Lung (tissue), 11 donors: ENCODE measurements at regions not wholly inside any gene's neighbourhood (a gene's known extent, or its start where the extent isn't known, plus 50 kb on each side); places are given as distances from the start of the nearest gene placed in this dataset.

Experiments
- ATAC-seq: fragments of 200-7000 bp; cut with Tn5 transposase; one replicate; pipeline ENCODE4 v1.9.1; 2020; ENCODE audit warnings: moderate number of reproducible peaks; ENCODE audit not compliant: insufficient read depth, low FRiP score
- DNase-seq, 3 donors: peaks; one replicate each; pipeline ENCODE4 v3.0.0-alpha.2; 2013 to 2017
- H3K27ac ChIP-seq, 2 donors: one replicate each; pipeline ENCODE4 v1.5.1; 2013; ENCODE audit warnings: mild to moderate bottlenecking in 2 of 2, moderate library complexity in 2 of 2, control low read depth in 1 of 2, inconsistent platforms in 1 of 2, low read depth in 1 of 2, low read length in 1 of 2
- H3K27me3 ChIP-seq, 3 donors: one replicate each; pipeline ENCODE4 v1.5.1; 2013; ENCODE audit warnings: low read length in 2 of 3; ENCODE audit not compliant: control insufficient read depth in 3 of 3, insufficient read depth in 3 of 3
- H3K36me3 ChIP-seq, 4 donors: one replicate each; pipeline ENCODE4 v1.5.1; 2013; ENCODE audit warnings: low read length in 4 of 4, mild to moderate bottlenecking in 1 of 4, moderate library complexity in 1 of 4; ENCODE audit not compliant: control insufficient read depth in 4 of 4, insufficient read depth in 4 of 4
- H3K4me1 ChIP-seq, 5 donors: one replicate each; pipeline ENCODE4 v1.5.1; 2013; ENCODE audit warnings: low read length in 5 of 5, mild to moderate bottlenecking in 2 of 5, moderate library complexity in 1 of 5; ENCODE audit not compliant: control insufficient read depth in 5 of 5, insufficient read depth in 5 of 5
- H3K4me3 ChIP-seq: one replicate; pipeline ENCODE4 v1.5.1; 2013; ENCODE audit warnings: mild to moderate bottlenecking, control low read depth, moderate library complexity
- H3K9ac ChIP-seq, 2 donors: one replicate each; pipeline ENCODE4 v1.5.1; 2013; ENCODE audit warnings: low read length in 2 of 2, control low read depth in 1 of 2; ENCODE audit not compliant: insufficient read depth in 1 of 2
- H3K9me3 ChIP-seq, 4 donors: one replicate each; pipeline ENCODE4 v1.5.1; 2013; ENCODE audit warnings: low read length in 3 of 4, mild to moderate bottlenecking in 1 of 4, moderate library complexity in 1 of 4; ENCODE audit not compliant: control insufficient read depth in 4 of 4, insufficient read depth in 3 of 4
- CTCF ChIP-seq: IDR thresholded peaks from 2 replicates; pipeline ENCODE4 v1.5.1; 2012; ENCODE audit warnings: mild to moderate bottlenecking; ENCODE audit errors: control extremely low read depth, extremely low read depth
- WGBS, 2 donors: extraction: QIAGEN DNeasy Blood & Tissue Kit; methylation state at CpG; one replicate each; pipeline ENCODE4 v1.1.7; 2013; 5-methylcytosine and 5-hydroxymethylcytosine counted together
- donor health status: control.
- donor health status: control.
- donor health status: Bipolar disorder and iron deficiency.
- donor health status: healthy.
- donor health status: DM: yes; HTN: yes; CAD: no.

- DNase-seq, result no peak
- 82 to 91% methylated on average over 8 of the region's 8 CpGs for WGBS, 2 donors
Measured at GRCh38 chr19:28166025-28166424, 1046.9 kb downstream of the UQCRFS1 start.

GRCh38 chr19:28164214-28164613 is 1048.7 kb downstream of the UQCRFS1 start:
- Histone ChIP-seq H3K4me1 (peaks cover 0 to 5% (median 0%) of the 10 kb centered on the region in 5 donors), H3K27me3 (no peaks in the 10 kb centered on the region), H3K9me3 (peaks cover 0 to 9% (median 0%) of the 10 kb centered on the region in 4 donors), H3K9ac (no peak overlapping the region), H3K27ac (no peak overlapping the region), H3K36me3 (no peaks in the 10 kb centered on the region), H3K4me3 (no peak overlapping the region)
- no peak for TF ChIP-seq CTCF
- ATAC-seq (no peak), DNase-seq (no peak)
- 72 to 85% methylated on average over 3 of the region's 3 CpGs for WGBS, 2 donors

More at GRCh38 chr19:28166025-28166424, 1046.9 kb downstream of the UQCRFS1 start:
- H3K27me3 ChIP-seq, result no peaks in the 10 kb centered on the region
- no peak for ATAC-seq
- H3K4me3 ChIP-seq, result no peak overlapping the region
- no peak overlapping the region for H3K27ac ChIP-seq
- no peak overlapping the region for H3K9ac ChIP-seq
- H3K4me1 ChIP-seq, result peaks cover 0 to 14% (median 5%) of the 10 kb centered on the region in 5 donors
- H3K9me3 ChIP-seq, result peaks cover 0 to 7% (median 0%) of the 10 kb centered on the region in 4 donors
- no peaks in the 10 kb centered on the region for H3K36me3 ChIP-seq
- no peak for TF ChIP-seq CTCF

GRCh38 chr19:28159065-28159464 is 1053.9 kb downstream of the UQCRFS1 start:
- H3K9me3 ChIP-seq, result peaks cover 0 to 2% (median 0%) of the 10 kb centered on the region in 4 donors
- no peaks in the 10 kb centered on the region for H3K27me3 ChIP-seq
- ATAC-seq, result no peak
- no peak for DNase-seq
- H3K9ac ChIP-seq, result no peak overlapping the region
- no peaks in the 10 kb centered on the region for H3K36me3 ChIP-seq
- H3K4me3 ChIP-seq, result no peak overlapping the region
- no peaks in the 10 kb centered on the region for H3K4me1 ChIP-seq
- no peak overlapping the region for H3K27ac ChIP-seq
- no peak for TF ChIP-seq CTCF

- Histone ChIP-seq H3K4me3 (no peak overlapping the region), H3K9me3 (no peaks in the 10 kb centered on the region), H3K27ac (no peak overlapping the region), H3K9ac (no peak overlapping the region), H3K27me3 (no peaks in the 10 kb centered on the region), H3K4me1 (no peaks in the 10 kb centered on the region), H3K36me3 (no peaks in the 10 kb centered on the region)
- WGBS, 2 donors, result 89 to 94% methylated on average over 1 of the region's 1 CpG
- TF ChIP-seq CTCF, result no peak
- DNase-seq, result no peak
- ATAC-seq, result no peak
Measured at GRCh38 chr19:28155265-28155664, 1057.7 kb downstream of the UQCRFS1 start.
